ENCODE measurements at regions not wholly inside any gene's neighbourhood (a gene's known extent, or its start where the extent isn't known, plus 50 kb on each side); places are given as distances from the start of the nearest gene placed in this dataset.
"Not testable (repeated sequence)": the region's sequence is repeated elsewhere in the genome, so short reads cannot be mapped to it uniquely, and the experiment has no call there.

GRCh38 chr2:82137441-82137840 is 1832.9 kb upstream of the LRRTM1 start:
- no peak for DNase-seq

GRCh38 chr2:82128051-82128450 is 1823.5 kb upstream of the LRRTM1 start:
- DNase-seq, result no peak

GRCh38 chr2:82124629-82125028 is 1820.1 kb upstream of the LRRTM1 start:
- DNase-seq, result no peak

- DNase-seq, result no peak
These were observed 1816.1 kb upstream of the LRRTM1 start for GRCh38 chr2:82120654-82121053.

GRCh38 chr2:82120115-82120514 is 1815.6 kb upstream of the LRRTM1 start:
- DNase-seq, result peak; percentile 38

- DNase-seq, result no peak
These were observed 1804.9 kb upstream of the LRRTM1 start for GRCh38 chr2:82109418-82109817.

- no peak for DNase-seq
These were observed 1794.1 kb upstream of the LRRTM1 start for GRCh38 chr2:82098617-82099016.

GRCh38 chr2:82089518-82089917 is 1785.0 kb upstream of the LRRTM1 start:
- no peak for DNase-seq

- DNase-seq, result no peak
These were observed 1780.3 kb upstream of the LRRTM1 start for GRCh38 chr2:82084679-82085392.

GRCh38 chr2:82075875-82076274 is 1771.3 kb upstream of the LRRTM1 start:
- no peak for DNase-seq

GRCh38 chr2:82062463-82062862 is 1757.9 kb upstream of the LRRTM1 start:
- DNase-seq, result no peak

- no peak for DNase-seq
These were observed 1751.3 kb upstream of the LRRTM1 start for GRCh38 chr2:82055846-82056245.

GRCh38 chr2:82043867-82044266 is 1739.3 kb upstream of the LRRTM1 start:
- DNase-seq, result no peak

- DNase-seq, result peak; percentile 95
These were observed 1723.5 kb upstream of the LRRTM1 start for GRCh38 chr2:82027921-82028615.

- DNase-seq, result no peak
These were observed 1719.2 kb upstream of the LRRTM1 start for GRCh38 chr2:82023710-82024109.

- DNase-seq, result peak; percentile 52
These were observed 1709.1 kb upstream of the LRRTM1 start for GRCh38 chr2:82013641-82014040.

GRCh38 chr2:82007071-82007664 is 1702.6 kb upstream of the LRRTM1 start:
- DNase-seq, result no peak

- not testable (repeated sequence) for DNase-seq
These were observed 1701.3 kb upstream of the LRRTM1 start for GRCh38 chr2:82005889-82006288.

GRCh38 chr2:82001614-82002013 is 1697.1 kb upstream of the LRRTM1 start:
- no peak for DNase-seq

- DNase-seq, result no peak
These were observed 1696.1 kb upstream of the LRRTM1 start for GRCh38 chr2:82000606-82001005.

GRCh38 chr2:81996332-81996731 is 1691.8 kb upstream of the LRRTM1 start:
- no peak for DNase-seq

- DNase-seq, result no peak
These were observed 1686.7 kb upstream of the LRRTM1 start for GRCh38 chr2:81991282-81991681.

- DNase-seq, result no peak
These were observed 1682.8 kb upstream of the LRRTM1 start for GRCh38 chr2:81987370-81987769.

GRCh38 chr2:81984969-81985637 is 1680.6 kb upstream of the LRRTM1 start:
- no peak for DNase-seq
